Stimulated activated naive CD8-positive, alpha-beta T cell treated with anti-CD3 and anti-CD28 coated beads, Interleukin-15, Interleukin-2, amounts not matched to agents 100 U/mL and 50 U/mL, for 24 hours (primary cell): ENCODE measurements at regions not wholly inside any gene's neighbourhood (a gene's known extent, or its start where the extent isn't known, plus 50 kb on each side); places are given as distances from the start of the nearest gene placed in this dataset.
"Not testable (repeated sequence)": the region's sequence is repeated elsewhere in the genome, so short reads cannot be mapped to it uniquely, and the experiment has no call there.

Experiments used
- ATAC-seq: fragments of 150-1000 bp; cut with Tn5 transposase; one replicate; pipeline ENCODE4 v1.10.0; 2021
- DNase-seq: peaks from one replicate; pipeline ENCODE4 v3.0.0; 2021

GRCh38 chr2:128599700-128600099 lies 281.0 kb upstream of the HS6ST1 start:
- no peak for DNase-seq
- ATAC-seq, result no peak

- ATAC-seq, result no peak
- no peak for DNase-seq
These were observed 282.1 kb upstream of the HS6ST1 start for GRCh38 chr2:128600581-128601297.

GRCh38 chr2:128601298-128602037 lies 282.8 kb upstream of the HS6ST1 start:
- ATAC-seq, result no peak
- DNase-seq, result no peak

- ATAC-seq (no peak), DNase-seq (no peak)
These were observed 283.5 kb upstream of the HS6ST1 start for GRCh38 chr2:128602038-128602698.

- ATAC-seq (no peak), DNase-seq (no peak)
These were observed 284.0 kb upstream of the HS6ST1 start for GRCh38 chr2:128602699-128603101.

GRCh38 chr2:128603411-128603924 lies 284.8 kb upstream of the HS6ST1 start:
- ATAC-seq (no peak), DNase-seq (no peak)

GRCh38 chr2:128604045-128604444 lies 285.4 kb upstream of the HS6ST1 start:
- ATAC-seq, result no peak

GRCh38 chr2:128604581-128604980 lies 285.9 kb upstream of the HS6ST1 start:
- not testable (repeated sequence) for DNase-seq, ATAC-seq

More at GRCh38 chr2:128604045-128604444, 285.4 kb upstream of the HS6ST1 start:
- DNase-seq, result no peak

- ATAC-seq (no peak), DNase-seq (no peak)
These were observed 286.8 kb upstream of the HS6ST1 start for GRCh38 chr2:128605421-128605820.

GRCh38 chr2:128605931-128606330 lies 287.3 kb upstream of the HS6ST1 start:
- DNase-seq (no peak), ATAC-seq (no peak)

- ATAC-seq (no peak), DNase-seq (no peak)
These were observed 288.2 kb upstream of the HS6ST1 start for GRCh38 chr2:128606837-128607236.

GRCh38 chr2:128607440-128607839 lies 288.8 kb upstream of the HS6ST1 start:
- DNase-seq (no peak), ATAC-seq (no peak)

GRCh38 chr2:128607911-128608506 lies 289.3 kb upstream of the HS6ST1 start:
- ATAC-seq (no peak), DNase-seq (no peak)

- ATAC-seq (no peak), DNase-seq (no peak)
These were observed 290.5 kb upstream of the HS6ST1 start for GRCh38 chr2:128608921-128609880.

GRCh38 chr2:128610496-128610895 lies 291.8 kb upstream of the HS6ST1 start:
- DNase-seq, result no peak
- no peak for ATAC-seq

- DNase-seq (no peak), ATAC-seq (no peak)
These were observed 293.0 kb upstream of the HS6ST1 start for GRCh38 chr2:128611421-128612320.

- no peak for ATAC-seq
- DNase-seq, result no peak
These were observed 294.0 kb upstream of the HS6ST1 start for GRCh38 chr2:128612628-128613027.

- ATAC-seq (no peak), DNase-seq (no peak)
These were observed 294.7 kb upstream of the HS6ST1 start for GRCh38 chr2:128613351-128613750.

GRCh38 chr2:128613876-128614275 lies 295.2 kb upstream of the HS6ST1 start:
- no peak for DNase-seq
- ATAC-seq, result no peak

- not testable (repeated sequence) for ATAC-seq, DNase-seq
These were observed 296.2 kb upstream of the HS6ST1 start for GRCh38 chr2:128614907-128615306.
